Nephron progenitor cell (in vitro differentiated cells): ENCODE measurements at regions not wholly inside any gene's neighbourhood (a gene's known extent, or its start where the extent isn't known, plus 50 kb on each side); places are given as distances from the start of the nearest gene placed in this dataset.
A peak's percentile ranks its signal among the peaks of the same experiment; 100 is the strongest.

Experiments
- DNase-seq: peaks from one replicate; pipeline ENCODE4 v3.0.0; 2021
- H3K27ac Mint-ChIP-seq: 2 replicates; pipeline ENCODE4 v1.8.0; 2021; ENCODE audit warnings: mild to moderate bottlenecking, moderate library complexity, mixed read lengths
- H3K27me3 Mint-ChIP-seq: 2 replicates; pipeline ENCODE4 v1.8.0; 2021; ENCODE audit warnings: mild to moderate bottlenecking, low read depth, mixed read lengths; ENCODE audit not compliant: poor library complexity
- H3K36me3 Mint-ChIP-seq: 2 replicates; pipeline ENCODE4 v1.8.0; 2021; ENCODE audit warnings: low read depth, mixed read lengths
- H3K4me1 Mint-ChIP-seq: 2 replicates; pipeline ENCODE4 v1.8.0; 2021; ENCODE audit warnings: mixed read lengths
- H3K4me3 Mint-ChIP-seq: 2 replicates; pipeline ENCODE4 v1.8.0; 2021; ENCODE audit warnings: mild to moderate bottlenecking, moderate library complexity, mixed read lengths
- H3K9me3 Mint-ChIP-seq: 2 replicates; pipeline ENCODE4 v1.8.0; 2021; ENCODE audit warnings: mild to moderate bottlenecking, moderate library complexity, mixed read lengths
- TF ChIP-seq, protein P1 (sequence below): fragments of 200-600 bp; sonication (generic); IDR thresholded peaks from 2 replicates; pipeline ENCODE4 v1.5.0; 2021; ENCODE audit warnings: antibody characterized with exemption

DNA sequence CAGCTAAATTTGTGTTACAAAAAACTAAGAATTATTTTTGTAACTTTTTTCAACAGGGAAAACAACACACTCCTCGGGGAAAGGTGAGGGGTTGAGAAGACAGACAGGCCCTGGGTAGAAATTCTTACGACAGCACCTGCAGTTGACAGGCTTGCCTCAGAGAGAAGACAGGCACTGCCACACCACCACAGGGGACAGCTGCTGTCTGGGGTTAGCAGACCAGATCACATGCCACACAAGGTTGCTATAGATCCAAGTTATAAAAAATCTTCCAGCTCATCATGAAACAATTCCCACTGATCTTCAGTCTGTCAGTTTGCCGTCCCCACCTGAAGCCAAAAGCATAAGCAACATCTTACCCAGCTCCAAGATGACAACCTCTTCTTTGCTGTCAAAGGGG lies 143.2 kb upstream of the ZCCHC13 start:
- TF ChIP-seq, protein P1, sequence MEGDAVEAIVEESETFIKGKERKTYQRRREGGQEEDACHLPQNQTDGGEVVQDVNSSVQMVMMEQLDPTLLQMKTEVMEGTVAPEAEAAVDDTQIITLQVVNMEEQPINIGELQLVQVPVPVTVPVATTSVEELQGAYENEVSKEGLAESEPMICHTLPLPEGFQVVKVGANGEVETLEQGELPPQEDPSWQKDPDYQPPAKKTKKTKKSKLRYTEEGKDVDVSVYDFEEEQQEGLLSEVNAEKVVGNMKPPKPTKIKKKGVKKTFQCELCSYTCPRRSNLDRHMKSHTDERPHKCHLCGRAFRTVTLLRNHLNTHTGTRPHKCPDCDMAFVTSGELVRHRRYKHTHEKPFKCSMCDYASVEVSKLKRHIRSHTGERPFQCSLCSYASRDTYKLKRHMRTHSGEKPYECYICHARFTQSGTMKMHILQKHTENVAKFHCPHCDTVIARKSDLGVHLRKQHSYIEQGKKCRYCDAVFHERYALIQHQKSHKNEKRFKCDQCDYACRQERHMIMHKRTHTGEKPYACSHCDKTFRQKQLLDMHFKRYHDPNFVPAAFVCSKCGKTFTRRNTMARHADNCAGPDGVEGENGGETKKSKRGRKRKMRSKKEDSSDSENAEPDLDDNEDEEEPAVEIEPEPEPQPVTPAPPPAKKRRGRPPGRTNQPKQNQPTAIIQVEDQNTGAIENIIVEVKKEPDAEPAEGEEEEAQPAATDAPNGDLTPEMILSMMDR, result no peak
- no peak overlapping the region for H3K27ac Mint-ChIP-seq
- peaks cover 63% of the 10 kb centered on the region for H3K9me3 Mint-ChIP-seq
- no peaks in the 10 kb centered on the region for H3K4me1 Mint-ChIP-seq
- H3K27me3 Mint-ChIP-seq, result peaks cover 4% of the 10 kb centered on the region
- no peak for DNase-seq
- no peak overlapping the region for H3K4me3 Mint-ChIP-seq
- peaks cover 82% of the 10 kb centered on the region for H3K36me3 Mint-ChIP-seq

DNA sequence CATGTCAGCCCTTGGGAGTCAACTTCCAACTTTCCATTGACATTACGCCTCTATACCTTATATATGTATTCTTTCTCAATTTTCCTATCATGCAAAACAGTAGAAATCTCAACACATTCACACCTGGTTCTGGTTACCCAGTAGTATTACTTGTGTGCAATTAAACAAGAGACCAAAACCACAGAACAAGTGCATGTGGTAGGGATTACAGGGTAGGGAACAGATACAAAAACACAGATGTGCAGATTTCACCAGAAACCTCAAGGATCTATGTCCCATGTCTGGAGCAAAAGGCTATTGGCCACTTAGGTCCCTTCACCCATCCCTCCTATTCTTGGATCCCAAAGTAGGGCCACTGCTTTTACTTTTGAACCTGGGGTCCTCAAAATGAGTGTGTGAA lies 143.6 kb upstream of the ZCCHC13 start:
- Mint-ChIP-seq H3K9me3 (peaks cover 60% of the 10 kb centered on the region), H3K4me3 (no peak overlapping the region)

DNA sequence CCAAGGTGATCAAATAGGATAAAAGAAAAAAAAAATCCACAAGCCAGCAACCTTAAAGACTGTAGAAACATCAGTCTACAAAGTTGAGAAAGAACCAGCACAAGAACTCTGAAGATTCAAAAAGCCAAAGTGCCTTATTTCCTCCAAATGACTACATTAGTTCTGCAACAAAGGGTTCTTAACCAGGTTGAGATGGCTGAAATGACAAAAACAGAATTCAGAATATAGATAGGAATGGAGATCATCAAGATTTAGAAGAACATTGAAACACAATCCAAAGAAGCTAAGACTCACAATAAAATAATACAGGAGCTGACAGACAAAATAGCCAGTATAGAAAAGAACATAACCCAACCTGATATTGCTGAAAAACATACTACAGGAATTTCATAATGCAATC lies 156.5 kb upstream of the ZCCHC13 start:
- no peak for DNase-seq
- TF ChIP-seq, protein P1, result no peak
- no peak overlapping the region for H3K4me3 Mint-ChIP-seq
- H3K27me3 Mint-ChIP-seq, result no peaks in the 10 kb centered on the region
- peaks cover 80% of the 10 kb centered on the region for H3K9me3 Mint-ChIP-seq
- peaks cover 71% of the 10 kb centered on the region for H3K36me3 Mint-ChIP-seq
- H3K27ac Mint-ChIP-seq, result no peak overlapping the region
- H3K4me1 Mint-ChIP-seq, result no peaks in the 10 kb centered on the region

More for the DNA sequence above, 143.6 kb upstream of the ZCCHC13 start:
- H3K36me3 Mint-ChIP-seq, result peaks cover 79% of the 10 kb centered on the region
- no peak for DNase-seq
- no peak overlapping the region for H3K27ac Mint-ChIP-seq
- TF ChIP-seq, protein P1, result no peak
- no peaks in the 10 kb centered on the region for H3K4me1 Mint-ChIP-seq
- H3K27me3 Mint-ChIP-seq, result peaks cover 2% of the 10 kb centered on the region

DNA sequence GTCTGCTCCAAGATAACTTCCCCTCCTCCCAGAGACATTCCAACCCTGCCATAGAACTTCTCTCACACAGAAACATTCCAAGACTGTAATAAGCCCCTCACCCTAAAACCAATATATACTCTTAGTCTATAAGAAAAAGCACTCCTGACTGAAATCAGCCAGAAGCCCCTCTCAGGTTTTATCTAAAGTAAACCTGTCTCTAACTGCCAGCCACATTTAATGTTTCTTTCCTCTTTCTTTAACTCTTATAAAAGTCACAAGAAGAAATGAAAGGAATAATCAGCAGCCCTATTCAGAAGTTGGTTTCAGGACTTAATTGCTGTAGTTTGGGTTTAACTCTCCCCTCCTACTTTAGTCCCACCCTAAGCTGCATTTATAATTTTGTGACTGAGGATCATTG lies 165.0 kb upstream of the ZCCHC13 start:
- DNase-seq, result no peak
- H3K36me3 Mint-ChIP-seq, result peaks cover 84% of the 10 kb centered on the region
- TF ChIP-seq, protein P1, result no peak
- H3K27ac Mint-ChIP-seq, result no peak overlapping the region
- H3K9me3 Mint-ChIP-seq, result peaks cover 80% of the 10 kb centered on the region
- peaks cover 6% of the 10 kb centered on the region for H3K27me3 Mint-ChIP-seq
- no peaks in the 10 kb centered on the region for H3K4me1 Mint-ChIP-seq
- H3K4me3 Mint-ChIP-seq, result no peak overlapping the region

DNA sequence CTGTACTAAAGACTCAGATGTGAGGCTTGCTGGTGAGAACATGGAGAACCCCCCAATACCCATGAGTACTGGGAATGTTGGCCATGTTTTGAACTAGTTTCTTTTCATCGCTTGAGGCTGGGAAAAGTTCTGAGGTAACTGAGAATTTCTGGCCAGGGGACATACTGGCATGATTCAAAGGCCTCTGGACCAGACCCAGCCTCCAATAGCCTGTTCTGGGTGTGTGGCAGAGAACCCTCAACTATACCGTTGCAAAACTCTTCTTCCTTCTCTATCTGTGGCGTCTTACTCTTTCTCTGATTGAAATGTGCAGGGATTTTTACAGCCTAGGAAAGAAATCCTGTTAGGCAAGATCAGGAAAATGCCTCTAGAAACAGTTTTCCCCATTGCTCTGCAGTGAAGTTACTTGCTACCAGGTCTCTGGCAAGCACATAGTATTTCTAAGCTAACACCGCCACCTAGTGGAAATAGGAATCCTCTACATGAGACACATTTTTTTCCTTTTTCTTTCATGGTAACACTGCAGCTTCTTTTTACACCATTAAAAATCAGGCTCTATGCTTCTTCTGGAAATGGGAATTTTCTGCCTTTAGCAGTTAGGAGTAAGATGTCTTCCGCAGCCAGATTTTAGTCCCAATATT lies 170.7 kb upstream of the ZCCHC13 start:
- H3K4me1 Mint-ChIP-seq, result no peaks in the 10 kb centered on the region
- H3K4me3 Mint-ChIP-seq, result no peak overlapping the region
- TF ChIP-seq, protein P1, result peak; percentile 76
- DNase-seq, result peak; percentile 33
- no peak overlapping the region for H3K27ac Mint-ChIP-seq
- H3K27me3 Mint-ChIP-seq, result no peaks in the 10 kb centered on the region
- peaks cover 25% of the 10 kb centered on the region for H3K9me3 Mint-ChIP-seq
- H3K36me3 Mint-ChIP-seq, result peaks cover 56% of the 10 kb centered on the region

DNA sequence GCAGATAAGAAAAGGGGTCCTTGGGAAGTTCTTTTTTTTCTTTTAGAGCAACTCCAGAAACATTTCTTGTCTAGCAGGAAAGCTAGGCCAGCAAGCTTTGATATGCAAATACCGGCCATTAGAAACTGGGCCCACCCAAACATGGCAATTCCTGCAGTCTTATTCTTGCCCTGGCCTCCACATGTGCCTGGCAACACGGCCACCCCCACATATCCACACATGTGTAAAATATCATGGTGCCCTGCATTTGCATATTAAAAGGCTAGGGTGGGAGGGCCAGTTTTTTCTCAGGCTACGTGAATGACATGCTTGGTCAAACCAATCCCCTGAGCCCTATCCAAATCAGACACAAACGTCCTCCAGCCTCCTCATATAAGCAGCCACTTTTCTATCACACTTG lies 171.7 kb upstream of the ZCCHC13 start:
- H3K27me3 Mint-ChIP-seq, result no peaks in the 10 kb centered on the region
- H3K27ac Mint-ChIP-seq, result no peak overlapping the region
- no peak for DNase-seq
- H3K9me3 Mint-ChIP-seq, result peaks cover 16% of the 10 kb centered on the region
- peaks cover 46% of the 10 kb centered on the region for H3K36me3 Mint-ChIP-seq
- no peak overlapping the region for H3K4me3 Mint-ChIP-seq
- H3K4me1 Mint-ChIP-seq, result no peaks in the 10 kb centered on the region
- TF ChIP-seq, protein P1, result no peak
